ENCODE measurements at regions not wholly inside any gene's neighbourhood (a gene's known extent, or its start where the extent isn't known, plus 50 kb on each side); places are given as distances from the start of the nearest gene placed in this dataset.
"Not testable (repeated sequence)": the region's sequence is repeated elsewhere in the genome, so short reads cannot be mapped to it uniquely, and the experiment has no call there.

DNA sequence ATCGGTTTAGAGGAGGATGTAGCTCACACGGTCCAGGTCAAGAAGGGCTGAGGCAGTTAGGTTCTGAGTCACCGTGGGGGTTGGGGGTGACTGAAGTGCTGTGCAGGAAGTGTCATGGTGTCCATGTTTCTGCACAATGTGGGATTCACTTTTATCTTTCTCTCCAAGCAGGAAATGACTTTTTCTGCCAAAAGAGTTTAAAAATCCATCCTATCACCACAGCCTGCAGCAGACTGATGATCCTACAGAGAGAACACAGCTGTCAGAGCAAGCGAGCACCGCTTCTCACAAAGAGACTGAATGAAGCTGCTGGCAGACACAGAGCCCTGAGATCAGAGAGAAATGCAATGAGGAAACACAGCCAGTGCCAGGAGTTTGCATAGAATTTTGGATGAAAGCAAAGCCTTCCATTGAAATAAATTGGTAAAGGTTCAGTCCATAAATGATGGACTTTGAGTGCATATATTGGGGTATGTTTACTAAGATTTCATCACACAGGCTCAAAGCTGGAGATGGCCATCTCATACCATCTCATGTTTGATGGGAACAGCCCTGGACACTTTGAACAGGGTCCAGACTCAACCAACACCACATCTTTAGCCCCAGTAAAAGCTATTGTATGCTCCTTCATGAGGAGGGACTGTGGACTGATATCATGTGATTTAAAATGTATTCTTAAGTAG is 213.9 kb upstream of the FBXL7 start:
- Histone ChIP-seq H3K9me3 (ENCODE audit: insufficient read depth, low read length) (no peaks in the 10 kb centered on the region), H3K79me2 (ENCODE audit: low read length) (no peaks in the 10 kb centered on the region), H3K27ac (ENCODE audit: low read length) (no peak overlapping the region), H3K4me2 (ENCODE audit: low read length) (no peak overlapping the region), H3K4me3 (ENCODE audit: low read length) (no peak overlapping the region), H4K20me1 (ENCODE audit: insufficient read depth, low read length) (no peaks in the 10 kb centered on the region), H3K27me3 (ENCODE audit: low read depth, low read length) (no peaks in the 10 kb centered on the region), H3K36me3 (replicated peaks; ENCODE audit: low read depth, low read length) (no peaks in the 10 kb centered on the region), H3K4me1 (ENCODE audit: low read length) (no peaks in the 10 kb centered on the region), H2AFZ (ENCODE audit: low read depth, low read length) (no peak overlapping the region), H3K9ac (ENCODE audit: low read length) (no peak overlapping the region)
- TF ChIP-seq, protein P1, sequence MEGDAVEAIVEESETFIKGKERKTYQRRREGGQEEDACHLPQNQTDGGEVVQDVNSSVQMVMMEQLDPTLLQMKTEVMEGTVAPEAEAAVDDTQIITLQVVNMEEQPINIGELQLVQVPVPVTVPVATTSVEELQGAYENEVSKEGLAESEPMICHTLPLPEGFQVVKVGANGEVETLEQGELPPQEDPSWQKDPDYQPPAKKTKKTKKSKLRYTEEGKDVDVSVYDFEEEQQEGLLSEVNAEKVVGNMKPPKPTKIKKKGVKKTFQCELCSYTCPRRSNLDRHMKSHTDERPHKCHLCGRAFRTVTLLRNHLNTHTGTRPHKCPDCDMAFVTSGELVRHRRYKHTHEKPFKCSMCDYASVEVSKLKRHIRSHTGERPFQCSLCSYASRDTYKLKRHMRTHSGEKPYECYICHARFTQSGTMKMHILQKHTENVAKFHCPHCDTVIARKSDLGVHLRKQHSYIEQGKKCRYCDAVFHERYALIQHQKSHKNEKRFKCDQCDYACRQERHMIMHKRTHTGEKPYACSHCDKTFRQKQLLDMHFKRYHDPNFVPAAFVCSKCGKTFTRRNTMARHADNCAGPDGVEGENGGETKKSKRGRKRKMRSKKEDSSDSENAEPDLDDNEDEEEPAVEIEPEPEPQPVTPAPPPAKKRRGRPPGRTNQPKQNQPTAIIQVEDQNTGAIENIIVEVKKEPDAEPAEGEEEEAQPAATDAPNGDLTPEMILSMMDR (IDR thresholded peaks at IDR 0.05; ENCODE audit: low read depth, low read length): no peak
- no peak for TF ChIP-seq EZH2phosphoT487 (IDR thresholded peaks at IDR 0.05; ENCODE audit: low read depth)

DNA sequence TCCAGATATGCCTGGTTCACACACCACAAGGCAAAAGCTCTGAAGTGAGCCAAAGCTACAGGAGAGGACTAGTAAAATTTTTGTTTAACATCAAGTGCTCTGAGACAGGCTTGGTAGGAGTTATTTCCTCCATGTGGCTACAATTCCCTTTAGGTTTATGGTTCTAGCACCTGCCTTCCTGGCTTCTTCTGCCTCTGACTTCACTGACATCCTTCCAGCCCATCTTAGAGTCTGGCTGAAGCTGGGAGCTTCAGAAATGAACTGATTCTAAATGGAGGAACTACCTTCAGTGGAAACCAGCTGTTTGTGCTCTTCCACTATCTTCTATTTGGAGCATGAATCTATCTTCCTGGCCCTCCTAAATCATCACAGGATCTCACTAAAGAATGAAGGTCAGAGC is 215.3 kb upstream of the FBXL7 start:
- Histone ChIP-seq H3K9me3 (ENCODE audit: insufficient read depth, low read length) (no peaks in the 10 kb centered on the region), H3K79me2 (ENCODE audit: low read length) (no peaks in the 10 kb centered on the region), H3K36me3 (replicated peaks; ENCODE audit: low read depth, low read length) (no peaks in the 10 kb centered on the region), H3K4me3 (ENCODE audit: low read length) (no peak overlapping the region), H4K20me1 (ENCODE audit: insufficient read depth, low read length) (no peaks in the 10 kb centered on the region), H3K4me1 (ENCODE audit: low read length) (no peaks in the 10 kb centered on the region), H3K27me3 (ENCODE audit: low read depth, low read length) (no peaks in the 10 kb centered on the region), H3K27ac (ENCODE audit: low read length) (no peak overlapping the region), H3K4me2 (ENCODE audit: low read length) (no peak overlapping the region), H3K9ac (ENCODE audit: low read length) (no peak overlapping the region), H2AFZ (ENCODE audit: low read depth, low read length) (no peak overlapping the region)
- TF ChIP-seq EZH2phosphoT487 (IDR thresholded peaks at IDR 0.05; ENCODE audit: low read depth): no peak
- TF ChIP-seq, protein P1 (IDR thresholded peaks at IDR 0.05; ENCODE audit: low read depth, low read length): no peak

- Histone ChIP-seq H3K9ac (ENCODE audit: low read length) (no peak overlapping the region), H3K36me3 (replicated peaks; ENCODE audit: low read depth, low read length) (no peaks in the 10 kb centered on the region), H3K27ac (ENCODE audit: low read length) (no peak overlapping the region), H3K4me1 (ENCODE audit: low read length) (no peaks in the 10 kb centered on the region), H3K27me3 (ENCODE audit: low read depth, low read length) (no peaks in the 10 kb centered on the region), H3K4me2 (ENCODE audit: low read length) (no peak overlapping the region), H2AFZ (ENCODE audit: low read depth, low read length) (no peak overlapping the region), H3K79me2 (ENCODE audit: low read length) (no peaks in the 10 kb centered on the region), H4K20me1 (ENCODE audit: insufficient read depth, low read length) (no peaks in the 10 kb centered on the region), H3K4me3 (ENCODE audit: low read length) (no peak overlapping the region), H3K9me3 (ENCODE audit: insufficient read depth, low read length) (no peaks in the 10 kb centered on the region)
- no peak for TF ChIP-seq EZH2phosphoT487 (IDR thresholded peaks at IDR 0.05; ENCODE audit: low read depth)
- TF ChIP-seq, protein P1 (IDR thresholded peaks at IDR 0.05; ENCODE audit: low read depth, low read length): no peak
Observed at GRCh38 chr5:15283076-15283475, 216.9 kb upstream of the FBXL7 start.

- Histone ChIP-seq H3K4me2 (ENCODE audit: low read length) (no peak overlapping the region), H3K79me2 (ENCODE audit: low read length) (no peaks in the 10 kb centered on the region), H3K9ac (ENCODE audit: low read length) (no peak overlapping the region), H3K27ac (ENCODE audit: low read length) (no peak overlapping the region), H4K20me1 (ENCODE audit: insufficient read depth, low read length) (no peaks in the 10 kb centered on the region), H2AFZ (ENCODE audit: low read depth, low read length) (no peak overlapping the region), H3K36me3 (replicated peaks; ENCODE audit: low read depth, low read length) (no peaks in the 10 kb centered on the region), H3K4me3 (ENCODE audit: low read length) (no peak overlapping the region), H3K27me3 (ENCODE audit: low read depth, low read length) (no peaks in the 10 kb centered on the region), H3K9me3 (ENCODE audit: insufficient read depth, low read length) (no peaks in the 10 kb centered on the region), H3K4me1 (ENCODE audit: low read length) (no peaks in the 10 kb centered on the region)
- no peak for TF ChIP-seq EZH2phosphoT487 (IDR thresholded peaks at IDR 0.05; ENCODE audit: low read depth)
- TF ChIP-seq, protein P1 (IDR thresholded peaks at IDR 0.05; ENCODE audit: low read depth, low read length): no peak
Observed at GRCh38 chr5:15282611-15283010, 217.4 kb upstream of the FBXL7 start.

DNA sequence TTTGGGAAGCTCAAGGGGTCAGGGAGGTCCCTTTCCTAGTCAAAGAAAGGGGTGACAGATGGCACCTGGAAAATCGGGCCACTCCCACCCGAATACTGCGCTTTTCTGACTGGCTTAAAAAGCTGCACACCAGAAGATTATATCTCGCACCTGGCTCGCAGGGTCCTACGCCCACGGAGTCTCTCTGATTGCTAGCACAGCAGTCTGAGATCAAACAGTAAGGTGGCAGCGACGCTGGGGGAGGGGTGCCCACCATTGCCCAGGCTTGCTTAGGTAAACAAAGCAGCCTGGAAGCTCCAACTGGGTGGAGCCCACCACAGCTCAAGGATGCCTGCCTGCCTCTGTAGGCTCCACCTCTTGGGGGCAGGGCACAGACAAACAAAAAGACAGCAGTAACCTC is 228.4 kb upstream of the FBXL7 start:
- not testable (repeated sequence) for H3K79me2 ChIP-seq (ENCODE audit: low read length); H3K27me3 ChIP-seq (ENCODE audit: low read depth, low read length); H3K9ac ChIP-seq (ENCODE audit: low read length); H2AFZ ChIP-seq (ENCODE audit: low read depth, low read length); H3K4me3 ChIP-seq (ENCODE audit: low read length); H3K4me2 ChIP-seq (ENCODE audit: low read length); H3K36me3 ChIP-seq (replicated peaks; ENCODE audit: low read depth, low read length); H3K9me3 ChIP-seq (ENCODE audit: insufficient read depth, low read length); H4K20me1 ChIP-seq (ENCODE audit: insufficient read depth, low read length); H3K4me1 ChIP-seq (ENCODE audit: low read length); H3K27ac ChIP-seq (ENCODE audit: low read length)

Measured in OCI-LY3 (cell line).